Ectodermal cell (in vitro differentiated cells): ENCODE measurements at regions not wholly inside any gene's neighbourhood (a gene's known extent, or its start where the extent isn't known, plus 50 kb on each side); places are given as distances from the start of the nearest gene placed in this dataset.

ENCODE experiments used
- H3K27ac ChIP-seq: 2 replicates; pipeline ENCODE4 v1.7.0; 2013; ENCODE audit warnings: mild to moderate bottlenecking, low read depth, low read length; ENCODE audit not compliant: insufficient read depth, poor library complexity, severe bottlenecking
- H3K27me3 ChIP-seq: 2 replicates; pipeline ENCODE4 v1.7.0; 2013; ENCODE audit warnings: mild to moderate bottlenecking, low read length; ENCODE audit not compliant: insufficient read depth, control insufficient read depth, poor library complexity, severe bottlenecking
- H3K36me3 ChIP-seq: one replicate; pipeline ENCODE4 v1.7.0; 2013; ENCODE audit warnings: low read length; ENCODE audit not compliant: control insufficient read depth, insufficient read depth
- H3K4me1 ChIP-seq: one replicate; pipeline ENCODE4 v1.7.0; 2013; ENCODE audit warnings: low read length; ENCODE audit not compliant: control insufficient read depth, insufficient read depth
- H3K4me3 ChIP-seq: 2 replicates; pipeline ENCODE4 v1.7.0; 2013; ENCODE audit warnings: low read depth, low read length, control low read depth; ENCODE audit not compliant: insufficient read depth
- H3K9me3 ChIP-seq: 2 replicates; pipeline ENCODE4 v1.7.0; 2013; ENCODE audit warnings: mild to moderate bottlenecking, low read length, moderate library complexity; ENCODE audit not compliant: control insufficient read depth
- WGBS, 2 experiments: methylation state at CpG; one replicate each; pipeline ENCODE4 v1.1.7; 2013; ENCODE audit warnings: missing lambda C conversion rate in 2 of 2; 5-methylcytosine and 5-hydroxymethylcytosine counted together

- WGBS, 2 experiments = 100% methylated on average over 1 of the region's 1 CpG; no CpG with 5 or more reads in 1 of the 2 experiments
- H3K27ac ChIP-seq = no peak overlapping the region
Observed at GRCh38 chr13:103973740-103974139, 907.5 kb upstream of the SLC10A2 start.

GRCh38 chr13:103969520-103970050 is 903.4 kb upstream of the SLC10A2 start:
- 91 to 94% methylated on average over 3 to 4 of the region's 4 CpGs for WGBS, 2 experiments
- Histone ChIP-seq H3K4me3 (no peak overlapping the region), H3K4me1 (no peaks in the 10 kb centered on the region), H3K36me3 (no peaks in the 10 kb centered on the region), H3K27me3 (no peaks in the 10 kb centered on the region), H3K9me3 (no peaks in the 10 kb centered on the region), H3K27ac (no peak overlapping the region)

More at GRCh38 chr13:103973740-103974139, 907.5 kb upstream of the SLC10A2 start:
- Histone ChIP-seq H3K9me3 (no peaks in the 10 kb centered on the region), H3K4me1 (no peaks in the 10 kb centered on the region), H3K36me3 (no peaks in the 10 kb centered on the region), H3K4me3 (no peak overlapping the region), H3K27me3 (no peaks in the 10 kb centered on the region)

GRCh38 chr13:103965506-103966243 is 899.5 kb upstream of the SLC10A2 start:
- Histone ChIP-seq H3K4me1 (no peaks in the 10 kb centered on the region), H3K27me3 (no peaks in the 10 kb centered on the region), H3K27ac (no peak overlapping the region)

GRCh38 chr13:103961784-103962183 is 895.6 kb upstream of the SLC10A2 start:
- 95 to 100% methylated on average over 2 of the region's 2 CpGs for WGBS, 2 experiments
- Histone ChIP-seq H3K4me1 (no peaks in the 10 kb centered on the region), H3K9me3 (no peaks in the 10 kb centered on the region), H3K4me3 (no peak overlapping the region), H3K36me3 (no peaks in the 10 kb centered on the region), H3K27ac (no peak overlapping the region), H3K27me3 (no peaks in the 10 kb centered on the region)

More at GRCh38 chr13:103965506-103966243, 899.5 kb upstream of the SLC10A2 start:
- 87 to 89% methylated on average over 4 of the region's 4 CpGs for WGBS, 2 experiments
- H3K9me3 ChIP-seq = no peaks in the 10 kb centered on the region
- no peak overlapping the region for H3K4me3 ChIP-seq
- H3K36me3 ChIP-seq = no peaks in the 10 kb centered on the region

- H3K4me1 ChIP-seq = no peaks in the 10 kb centered on the region
- H3K27ac ChIP-seq = no peak overlapping the region
- no peaks in the 10 kb centered on the region for H3K9me3 ChIP-seq
- no peaks in the 10 kb centered on the region for H3K27me3 ChIP-seq
- H3K36me3 ChIP-seq = no peaks in the 10 kb centered on the region
- H3K4me3 ChIP-seq = no peak overlapping the region
Observed at GRCh38 chr13:103961129-103961528, 894.9 kb upstream of the SLC10A2 start.

- Histone ChIP-seq H3K4me3 (no peak overlapping the region), H3K36me3 (no peaks in the 10 kb centered on the region)
Observed at GRCh38 chr13:103960001-103960400, 893.8 kb upstream of the SLC10A2 start.

GRCh38 chr13:103958691-103959090 is 892.5 kb upstream of the SLC10A2 start:
- H3K27ac ChIP-seq = no peak overlapping the region
- H3K4me3 ChIP-seq = no peak overlapping the region
- no peaks in the 10 kb centered on the region for H3K27me3 ChIP-seq
- no peaks in the 10 kb centered on the region for H3K36me3 ChIP-seq
- H3K9me3 ChIP-seq = no peaks in the 10 kb centered on the region
- H3K4me1 ChIP-seq = no peaks in the 10 kb centered on the region
- WGBS, 2 experiments = 94 to 95% methylated on average over 2 of the region's 2 CpGs

More at GRCh38 chr13:103960001-103960400, 893.8 kb upstream of the SLC10A2 start:
- H3K9me3 ChIP-seq = no peaks in the 10 kb centered on the region
- H3K27me3 ChIP-seq = no peaks in the 10 kb centered on the region
- no peaks in the 10 kb centered on the region for H3K4me1 ChIP-seq
- H3K27ac ChIP-seq = no peak overlapping the region

- Histone ChIP-seq H3K4me3 (no peak overlapping the region), H3K27ac (no peak overlapping the region), H3K9me3 (no peaks in the 10 kb centered on the region), H3K27me3 (no peaks in the 10 kb centered on the region), H3K36me3 (no peaks in the 10 kb centered on the region), H3K4me1 (no peaks in the 10 kb centered on the region)
Observed at GRCh38 chr13:103957939-103958338, 891.7 kb upstream of the SLC10A2 start.

- WGBS, 2 experiments = 81 to 85% methylated on average over 6 of the region's 6 CpGs
- no peaks in the 10 kb centered on the region for H3K36me3 ChIP-seq
- no peaks in the 10 kb centered on the region for H3K4me1 ChIP-seq
- no peak overlapping the region for H3K4me3 ChIP-seq
- no peak overlapping the region for H3K27ac ChIP-seq
- no peaks in the 10 kb centered on the region for H3K27me3 ChIP-seq
- no peaks in the 10 kb centered on the region for H3K9me3 ChIP-seq
Observed at GRCh38 chr13:103953859-103954258, 887.6 kb upstream of the SLC10A2 start.

- H3K36me3 ChIP-seq = no peaks in the 10 kb centered on the region
- no peaks in the 10 kb centered on the region for H3K27me3 ChIP-seq
- 100% methylated on average over 1 of the region's 1 CpG; no CpG with 5 or more reads in 1 of the 2 experiments for WGBS, 2 experiments
- H3K4me3 ChIP-seq = no peak overlapping the region
- no peaks in the 10 kb centered on the region for H3K9me3 ChIP-seq
- no peaks in the 10 kb centered on the region for H3K4me1 ChIP-seq
- no peak overlapping the region for H3K27ac ChIP-seq
Observed at GRCh38 chr13:103952183-103952582, 886.0 kb upstream of the SLC10A2 start.
